Epithelial cell of esophagus (primary cell): ENCODE measurements at regions not wholly inside any gene's neighbourhood (a gene's known extent, or its start where the extent isn't known, plus 50 kb on each side); places are given as distances from the start of the nearest gene placed in this dataset.

ENCODE experiments used
- DNase-seq: peaks from one replicate; pipeline ENCODE4 v3.0.0; 2010; ENCODE audit warnings: low read depth
- H3K4me3 ChIP-seq: 2 replicates; pipeline ENCODE4 v1.5.1; 2011; ENCODE audit warnings: mild to moderate bottlenecking, low read length, control low read depth
- TF ChIP-seq, protein P1 (sequence below): IDR thresholded peaks from 2 replicates; pipeline ENCODE4 v1.5.1; 2011; ENCODE audit warnings: low read depth, mild to moderate bottlenecking, low read length, control low read depth, inconsistent platforms; ENCODE audit not compliant: insufficient read depth; ENCODE audit errors: missing control alignments

DNA sequence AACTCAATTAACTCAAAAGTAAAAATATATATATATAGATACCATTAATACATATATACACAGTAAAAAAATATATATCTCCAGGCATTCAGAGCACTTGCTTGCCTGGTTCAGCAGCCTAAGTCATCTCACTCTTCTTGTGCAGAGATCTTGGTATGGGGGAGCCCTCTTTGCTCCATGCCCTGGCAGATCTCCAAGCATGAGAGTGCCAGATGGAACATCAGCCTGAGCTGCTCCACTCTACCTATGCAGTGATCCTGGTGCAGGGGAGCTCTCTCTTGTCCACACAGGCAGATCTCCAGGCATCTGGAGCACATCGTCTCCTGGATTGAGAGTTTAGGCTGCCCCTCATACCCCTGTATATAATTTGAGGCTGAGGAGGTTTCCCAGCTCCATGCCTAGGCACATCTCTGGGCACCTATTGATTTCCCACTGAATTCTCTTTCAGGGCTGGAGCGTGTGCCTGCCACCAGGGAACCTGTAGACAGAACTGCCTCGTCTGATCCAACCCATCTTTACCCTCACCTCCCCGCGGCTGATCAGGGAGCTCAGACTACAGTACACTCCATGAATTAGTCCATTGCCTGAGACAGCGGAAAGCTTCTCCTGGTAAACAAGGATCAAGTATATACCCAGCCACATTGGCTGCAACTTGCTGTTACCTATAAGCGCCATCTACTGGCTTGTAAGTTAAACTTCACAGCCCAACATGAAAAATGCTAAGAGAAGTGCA is 342.4 kb upstream of the GRIA1 start:
- peak; percentile 85 for DNase-seq
- H3K4me3 ChIP-seq = no peak overlapping the region
- TF ChIP-seq, protein P1, sequence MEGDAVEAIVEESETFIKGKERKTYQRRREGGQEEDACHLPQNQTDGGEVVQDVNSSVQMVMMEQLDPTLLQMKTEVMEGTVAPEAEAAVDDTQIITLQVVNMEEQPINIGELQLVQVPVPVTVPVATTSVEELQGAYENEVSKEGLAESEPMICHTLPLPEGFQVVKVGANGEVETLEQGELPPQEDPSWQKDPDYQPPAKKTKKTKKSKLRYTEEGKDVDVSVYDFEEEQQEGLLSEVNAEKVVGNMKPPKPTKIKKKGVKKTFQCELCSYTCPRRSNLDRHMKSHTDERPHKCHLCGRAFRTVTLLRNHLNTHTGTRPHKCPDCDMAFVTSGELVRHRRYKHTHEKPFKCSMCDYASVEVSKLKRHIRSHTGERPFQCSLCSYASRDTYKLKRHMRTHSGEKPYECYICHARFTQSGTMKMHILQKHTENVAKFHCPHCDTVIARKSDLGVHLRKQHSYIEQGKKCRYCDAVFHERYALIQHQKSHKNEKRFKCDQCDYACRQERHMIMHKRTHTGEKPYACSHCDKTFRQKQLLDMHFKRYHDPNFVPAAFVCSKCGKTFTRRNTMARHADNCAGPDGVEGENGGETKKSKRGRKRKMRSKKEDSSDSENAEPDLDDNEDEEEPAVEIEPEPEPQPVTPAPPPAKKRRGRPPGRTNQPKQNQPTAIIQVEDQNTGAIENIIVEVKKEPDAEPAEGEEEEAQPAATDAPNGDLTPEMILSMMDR = peak; percentile 84

DNA sequence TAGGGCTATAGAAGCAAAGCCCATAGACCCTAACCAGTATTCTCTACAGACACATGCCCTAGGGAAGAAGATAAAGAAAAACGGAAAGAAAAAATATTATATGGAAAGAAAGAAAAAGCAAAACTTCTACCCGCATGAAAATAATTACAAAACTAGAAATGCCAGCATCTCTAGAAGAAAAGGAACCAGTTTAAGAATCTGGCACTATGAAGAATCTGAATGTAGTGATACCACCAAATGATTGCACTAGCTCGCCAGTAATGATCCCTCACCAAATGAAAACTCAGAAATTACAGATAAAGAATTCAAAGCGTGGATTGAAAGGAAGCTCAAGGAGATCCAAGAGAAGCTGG is 341.9 kb upstream of the GRIA1 start:
- TF ChIP-seq, protein P1 = no peak
- no peak overlapping the region for H3K4me3 ChIP-seq

DNA sequence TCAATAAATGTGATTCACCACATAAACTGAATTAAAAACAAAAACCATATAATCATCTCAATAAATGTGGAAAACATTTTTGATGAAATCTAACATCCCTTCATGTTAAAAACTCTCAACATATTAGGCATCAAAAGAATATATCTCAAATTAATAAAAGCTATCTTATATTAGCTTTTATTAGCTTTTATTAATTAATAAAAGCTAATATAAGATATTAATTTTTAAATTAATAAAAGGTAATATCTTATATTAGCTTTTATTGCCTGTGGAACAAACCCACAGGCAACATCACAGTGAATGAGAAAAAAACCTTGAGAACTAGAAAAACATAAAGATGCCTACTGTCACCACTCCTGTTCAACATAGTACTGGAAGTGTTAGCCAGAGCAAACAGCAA is 338.9 kb upstream of the GRIA1 start:
- DNase-seq = no peak
- TF ChIP-seq, protein P1 = no peak
- no peak overlapping the region for H3K4me3 ChIP-seq

More for the DNA sequence above, 341.9 kb upstream of the GRIA1 start:
- no peak for DNase-seq

DNA sequence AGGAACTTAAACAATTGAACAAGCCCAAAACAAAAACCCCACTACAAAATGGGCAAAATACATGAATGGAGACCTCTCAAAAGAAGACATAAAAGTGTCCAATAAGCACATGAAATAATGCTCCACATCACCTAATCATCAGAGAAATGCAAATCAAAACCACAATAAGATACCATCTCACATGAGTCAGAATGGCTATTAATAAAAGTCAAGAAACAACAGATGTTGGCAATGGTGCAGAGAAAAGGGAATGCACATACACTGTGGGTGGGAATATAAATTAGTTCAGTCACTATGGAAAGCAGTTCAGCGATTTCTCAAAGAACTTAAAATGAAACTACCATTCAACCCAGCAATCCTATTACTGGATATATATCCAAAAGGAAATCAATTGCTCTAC is 337.4 kb upstream of the GRIA1 start:
- TF ChIP-seq, protein P1 = no peak
- H3K4me3 ChIP-seq = no peak overlapping the region
- peak; percentile 39 for DNase-seq

DNA sequence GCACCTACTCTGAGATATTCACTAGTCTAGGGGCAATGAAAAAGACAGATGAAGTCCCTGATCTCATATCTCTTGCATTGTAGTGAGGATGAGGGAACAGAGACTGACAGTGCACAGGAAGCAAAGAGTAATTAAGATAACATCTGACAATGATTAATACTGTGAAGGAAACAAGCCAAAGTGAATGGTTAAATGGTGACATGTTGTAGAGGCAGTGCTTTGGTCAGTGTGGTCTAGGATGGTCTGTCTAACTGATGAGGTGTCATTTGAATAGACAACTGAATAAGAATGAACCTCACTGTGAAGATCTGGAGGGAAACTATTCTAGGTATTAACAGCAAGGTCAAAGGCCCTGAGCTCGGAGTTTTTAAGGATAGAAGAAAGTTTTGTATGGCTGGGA is 333.3 kb upstream of the GRIA1 start:
- DNase-seq = no peak
- no peak overlapping the region for H3K4me3 ChIP-seq
- TF ChIP-seq, protein P1 = no peak

DNA sequence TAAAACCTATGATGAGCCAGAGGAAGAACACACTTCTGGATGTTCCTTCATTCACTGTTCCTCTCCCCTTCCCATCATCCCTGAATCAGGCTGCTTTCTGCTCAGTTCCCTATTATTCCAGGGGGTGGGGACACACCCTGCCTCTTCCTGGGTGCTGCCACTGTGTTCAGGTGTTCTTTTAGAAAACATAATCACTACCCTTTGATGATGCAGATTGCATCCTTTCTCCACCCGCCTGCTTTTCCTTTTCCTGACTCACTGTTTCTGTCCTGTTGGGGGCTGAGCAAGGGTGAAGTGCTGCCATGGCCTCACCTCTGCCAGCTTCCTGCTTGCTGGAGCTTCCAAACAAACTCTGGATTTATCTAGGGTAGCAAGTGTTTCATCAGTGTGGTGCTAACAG is 331.9 kb upstream of the GRIA1 start:
- peak; percentile 54 for DNase-seq
- no peak overlapping the region for H3K4me3 ChIP-seq
- TF ChIP-seq, protein P1 = no peak

DNA sequence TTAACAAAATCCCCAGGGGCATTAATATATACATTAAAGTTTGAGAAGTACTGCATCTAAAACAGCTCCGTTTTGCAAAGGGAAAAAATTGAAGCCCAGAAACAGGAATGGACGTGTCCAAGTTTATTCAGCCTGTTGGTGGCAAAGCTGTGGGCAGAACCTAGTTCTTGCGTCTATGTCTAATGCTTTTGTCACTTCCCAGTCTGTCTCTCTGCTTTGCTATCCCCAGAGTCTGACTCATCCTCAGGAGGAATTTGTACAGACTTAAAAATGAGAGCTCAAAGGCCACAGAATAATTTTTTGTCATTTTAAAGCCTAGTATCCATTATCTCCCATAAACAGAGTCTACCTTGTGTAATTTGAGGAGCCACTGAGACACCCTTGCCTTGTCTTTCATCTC is 330.9 kb upstream of the GRIA1 start:
- DNase-seq = peak; percentile 84
- TF ChIP-seq, protein P1 = no peak
- H3K4me3 ChIP-seq = no peak overlapping the region
